NB4 (cell line): ENCODE measurements at regions not wholly inside any gene's neighbourhood (a gene's known extent, or its start where the extent isn't known, plus 50 kb on each side); places are given as distances from the start of the nearest gene placed in this dataset.

Source experiments
- POLR2A ChIP-seq: IDR thresholded peaks from 2 replicates; pipeline ENCODE4 v1.6.1; 2011; ENCODE audit warnings: mild to moderate bottlenecking; ENCODE audit not compliant: insufficient read length; ENCODE audit errors: extremely low read depth
- TF ChIP-seq, protein P1 (sequence below): IDR thresholded peaks from one replicate; pipeline ENCODE4 v1.5.1; 2012; ENCODE audit warnings: low read depth, low read length
- TF ChIP-seq, protein P2 (sequence below): IDR thresholded peaks from 2 replicates; pipeline ENCODE4 v1.6.1; 2011; ENCODE audit warnings: low read depth, low read length

DNA sequence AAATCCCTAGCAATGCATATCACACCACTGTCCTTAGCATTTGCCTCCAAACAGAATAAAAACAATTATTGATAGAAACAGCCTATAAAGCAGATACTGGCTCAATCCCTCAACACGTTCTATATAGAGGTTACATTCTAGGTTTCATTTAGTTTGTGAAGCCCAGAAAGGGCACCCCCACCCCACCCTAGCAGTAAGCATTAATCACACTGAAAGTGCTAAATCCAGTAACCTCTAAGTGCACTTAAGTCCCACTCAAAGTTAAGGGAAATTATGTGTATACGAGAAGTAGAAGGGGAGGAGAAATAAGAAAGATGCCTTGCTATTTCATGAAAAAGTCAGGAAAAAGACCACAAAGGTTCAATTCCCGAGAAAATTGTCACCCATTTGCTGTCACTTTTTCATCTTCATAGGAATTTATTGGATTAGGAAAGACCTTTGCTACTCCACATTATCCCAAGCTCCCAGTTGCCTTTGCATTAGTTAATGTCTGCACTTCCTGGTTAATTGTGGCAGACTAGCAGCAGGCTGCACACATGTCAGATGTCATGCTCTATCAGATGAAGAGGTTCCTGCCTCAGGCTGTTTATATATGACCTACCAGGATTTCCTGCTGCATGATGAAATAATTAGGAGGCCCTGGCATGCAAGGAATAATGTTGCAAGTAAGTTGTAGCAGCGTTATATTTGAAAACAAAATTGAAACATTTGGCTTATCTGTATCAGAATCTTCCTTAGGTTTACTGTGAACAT, 54.5 kb upstream of the LHX8 start:
- TF ChIP-seq, protein P1, sequence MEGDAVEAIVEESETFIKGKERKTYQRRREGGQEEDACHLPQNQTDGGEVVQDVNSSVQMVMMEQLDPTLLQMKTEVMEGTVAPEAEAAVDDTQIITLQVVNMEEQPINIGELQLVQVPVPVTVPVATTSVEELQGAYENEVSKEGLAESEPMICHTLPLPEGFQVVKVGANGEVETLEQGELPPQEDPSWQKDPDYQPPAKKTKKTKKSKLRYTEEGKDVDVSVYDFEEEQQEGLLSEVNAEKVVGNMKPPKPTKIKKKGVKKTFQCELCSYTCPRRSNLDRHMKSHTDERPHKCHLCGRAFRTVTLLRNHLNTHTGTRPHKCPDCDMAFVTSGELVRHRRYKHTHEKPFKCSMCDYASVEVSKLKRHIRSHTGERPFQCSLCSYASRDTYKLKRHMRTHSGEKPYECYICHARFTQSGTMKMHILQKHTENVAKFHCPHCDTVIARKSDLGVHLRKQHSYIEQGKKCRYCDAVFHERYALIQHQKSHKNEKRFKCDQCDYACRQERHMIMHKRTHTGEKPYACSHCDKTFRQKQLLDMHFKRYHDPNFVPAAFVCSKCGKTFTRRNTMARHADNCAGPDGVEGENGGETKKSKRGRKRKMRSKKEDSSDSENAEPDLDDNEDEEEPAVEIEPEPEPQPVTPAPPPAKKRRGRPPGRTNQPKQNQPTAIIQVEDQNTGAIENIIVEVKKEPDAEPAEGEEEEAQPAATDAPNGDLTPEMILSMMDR: no peak
- TF ChIP-seq POLR2A: no peak
- TF ChIP-seq, protein P2, sequence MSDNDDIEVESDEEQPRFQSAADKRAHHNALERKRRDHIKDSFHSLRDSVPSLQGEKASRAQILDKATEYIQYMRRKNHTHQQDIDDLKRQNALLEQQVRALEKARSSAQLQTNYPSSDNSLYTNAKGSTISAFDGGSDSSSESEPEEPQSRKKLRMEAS: no peak
